Ishikawa (cell line): ENCODE measurements at regions not wholly inside any gene's neighbourhood (a gene's known extent, or its start where the extent isn't known, plus 50 kb on each side); places are given as distances from the start of the nearest gene placed in this dataset.

Experiments used
- CEBPB ChIP-seq: IDR thresholded peaks from 2 replicates; pipeline ENCODE4 v1.6.1; 2012
- EGR1 ChIP-seq: IDR thresholded peaks from 2 replicates; pipeline ENCODE4 v1.6.1; 2012
- EP300 ChIP-seq: IDR thresholded peaks from 2 replicates; pipeline ENCODE4 v1.6.1; 2012; ENCODE audit warnings: borderline replicate concordance
- NFIC ChIP-seq: IDR thresholded peaks from 2 replicates; pipeline ENCODE4 v1.6.1; 2012
- RAD21 ChIP-seq: IDR thresholded peaks from 2 replicates; pipeline ENCODE4 v1.6.1; 2012; ENCODE audit warnings: low read depth
- REST ChIP-seq: IDR thresholded peaks from 2 replicates; pipeline ENCODE4 v1.6.1; 2012; ENCODE audit warnings: low read depth, mild to moderate bottlenecking
- TAF1 ChIP-seq: IDR thresholded peaks from 2 replicates; pipeline ENCODE4 v1.6.1; 2012; ENCODE audit warnings: low read depth, mild to moderate bottlenecking
- TCF12 ChIP-seq: IDR thresholded peaks from 2 replicates; pipeline ENCODE4 v1.6.1; 2012; ENCODE audit warnings: low read depth

GRCh38 chr4:28093071-28093470 lies 1232.4 kb downstream of the STIM2 start:
- TF ChIP-seq RAD21 (no peak), TCF12 (no peak), REST (no peak), TAF1 (no peak), CEBPB (no peak), EP300 (no peak), NFIC (no peak), EGR1 (no peak)
